WI38 (cell line): ENCODE measurements at regions not wholly inside any gene's neighbourhood (a gene's known extent, or its start where the extent isn't known, plus 50 kb on each side); places are given as distances from the start of the nearest gene placed in this dataset.
"Not testable (repeated sequence)": the region's sequence is repeated elsewhere in the genome, so short reads cannot be mapped to it uniquely, and the experiment has no call there.

Source experiments
- H3K4me3 ChIP-seq: 2 replicates; pipeline ENCODE4 v1.5.1; 2011; ENCODE audit warnings: low read depth, mild to moderate bottlenecking, control low read depth, low read length
- CTCF ChIP-seq: IDR thresholded peaks from 2 replicates; pipeline ENCODE4 v1.5.1; 2012; ENCODE audit warnings: low read depth, mild to moderate bottlenecking, control low read depth, low read length

GRCh38 chr2:16927398-16927797 lies 261.8 kb upstream of the CYRIA start:
- H3K4me3 ChIP-seq, result no peak overlapping the region
- no peak for TF ChIP-seq CTCF

DNA sequence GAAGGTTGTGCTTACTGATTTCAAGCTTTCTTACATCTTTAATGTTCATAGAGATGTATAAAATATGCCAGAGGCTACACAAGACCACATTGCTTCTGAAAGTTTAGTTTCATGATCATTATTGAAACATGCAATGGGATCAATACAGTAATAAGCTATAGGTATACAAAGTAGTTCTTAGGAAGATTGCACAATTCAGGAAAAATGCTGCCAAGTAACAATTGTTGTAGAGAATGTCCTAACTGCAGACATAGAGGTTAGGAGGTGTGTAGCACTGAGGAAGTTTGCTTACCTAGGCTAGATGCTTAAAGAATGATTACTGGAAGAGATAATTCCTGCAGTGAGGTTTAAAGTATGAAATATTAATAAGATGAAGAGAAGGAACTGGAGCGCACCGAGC lies 259.5 kb upstream of the CYRIA start:
- TF ChIP-seq CTCF, result no peak
- no peak overlapping the region for H3K4me3 ChIP-seq

GRCh38 chr2:16915341-16915755 lies 249.7 kb upstream of the CYRIA start:
- H3K4me3 ChIP-seq, result not testable (repeated sequence)

- no peak overlapping the region for H3K4me3 ChIP-seq
- TF ChIP-seq CTCF, result no peak
Observed at GRCh38 chr2:16911746-16912145, 246.1 kb upstream of the CYRIA start.

DNA sequence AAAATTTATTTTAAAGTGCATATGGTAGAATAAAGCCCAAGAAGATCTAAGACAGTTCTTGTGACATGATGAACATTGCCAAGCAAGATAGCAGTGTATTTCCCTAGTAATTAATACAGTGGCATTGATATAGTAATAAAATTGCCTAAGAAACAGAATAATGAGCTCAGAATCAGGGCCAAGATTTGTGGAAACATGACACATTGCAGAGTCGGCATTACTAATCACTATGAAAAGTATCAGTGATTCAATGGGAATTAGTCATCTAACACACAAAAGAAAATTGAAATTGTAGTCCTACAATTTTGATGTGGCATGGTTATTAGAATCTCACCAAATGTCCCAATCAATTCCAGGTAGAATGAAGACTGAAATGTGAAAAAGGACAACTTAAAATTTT lies 243.0 kb upstream of the CYRIA start:
- no peak for TF ChIP-seq CTCF
- no peak overlapping the region for H3K4me3 ChIP-seq

DNA sequence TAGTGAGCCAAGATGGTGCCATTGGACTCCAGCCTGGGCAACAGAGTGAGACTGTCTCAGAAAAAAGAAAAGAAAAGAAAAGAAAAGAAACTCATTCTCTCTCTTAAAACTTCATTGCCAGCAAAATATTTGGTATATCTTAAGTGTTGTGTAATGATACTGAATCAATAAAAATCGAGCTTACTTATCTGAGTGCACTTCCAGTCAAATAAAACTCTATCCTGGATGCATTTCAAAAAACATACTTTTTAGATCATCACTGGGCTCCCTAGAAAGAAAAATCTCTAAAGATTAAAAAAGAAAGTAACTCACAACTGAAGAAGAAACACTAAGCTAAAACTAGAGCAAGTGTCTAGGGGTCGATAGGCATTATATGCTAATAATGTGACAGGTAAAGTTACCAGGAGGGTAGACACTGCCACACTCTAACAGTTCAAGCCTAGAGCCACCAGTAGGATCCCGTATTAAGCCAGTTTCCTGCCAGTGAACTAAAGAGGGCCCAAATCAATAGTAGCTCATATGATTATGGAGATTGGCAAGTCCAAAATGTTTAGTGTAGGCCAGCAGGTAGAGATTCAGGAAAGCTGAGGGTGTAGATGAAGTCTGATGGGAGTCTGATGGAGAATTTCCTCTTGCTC lies 242.1 kb upstream of the CYRIA start:
- no peak overlapping the region for H3K4me3 ChIP-seq
- no peak for TF ChIP-seq CTCF

DNA sequence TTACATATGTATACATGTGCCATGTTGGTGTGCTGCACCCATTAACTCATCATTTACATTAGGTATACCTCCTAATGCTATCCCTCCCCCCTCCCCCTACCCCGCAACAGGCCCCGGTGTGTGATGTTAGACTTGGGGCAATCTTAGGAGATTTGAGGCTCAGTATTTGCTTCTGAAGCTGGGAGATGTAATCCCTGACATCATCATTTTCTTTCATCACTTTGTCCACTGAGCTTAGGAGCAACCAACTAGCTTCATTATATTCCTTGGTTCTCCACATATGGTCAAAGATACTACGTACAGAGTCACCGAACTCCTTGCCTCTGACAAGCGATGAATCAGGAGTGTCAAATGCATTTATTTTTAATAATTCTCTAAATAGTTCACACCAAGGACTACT lies 239.7 kb upstream of the CYRIA start:
- not testable (repeated sequence) for H3K4me3 ChIP-seq

DNA sequence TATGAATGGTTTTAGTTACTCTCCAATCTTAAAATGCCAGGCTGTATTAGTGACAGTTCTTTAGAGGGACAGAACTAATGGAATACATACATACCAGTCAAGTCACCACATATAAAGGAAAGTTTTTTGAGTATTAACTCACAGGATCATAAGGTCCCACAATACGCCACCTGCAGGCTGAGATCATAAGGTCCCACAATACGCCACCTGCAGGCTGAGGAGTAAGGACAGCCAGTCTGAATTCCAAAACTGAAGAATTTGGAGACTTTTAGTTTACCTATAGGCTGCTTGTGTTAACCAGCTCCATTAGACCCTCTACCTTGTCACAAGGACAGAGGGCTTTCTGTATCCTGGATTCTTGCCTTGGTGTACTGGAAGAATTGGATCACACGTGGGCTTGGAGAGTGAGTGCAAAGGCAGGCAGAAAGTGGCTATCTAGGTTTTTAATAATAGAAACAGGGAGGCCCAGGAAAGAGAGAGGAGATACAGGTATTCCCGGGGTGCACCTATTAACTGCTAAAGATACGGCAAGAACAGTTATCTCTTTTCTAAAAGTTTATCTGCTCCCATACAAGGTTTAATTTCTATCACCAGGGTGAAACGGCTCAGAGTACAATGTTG lies 234.9 kb upstream of the CYRIA start:
- no peak for TF ChIP-seq CTCF
- H3K4me3 ChIP-seq, result no peak overlapping the region
